GM12874 (cell line): ENCODE measurements at regions not wholly inside any gene's neighbourhood (a gene's known extent, or its start where the extent isn't known, plus 50 kb on each side); places are given as distances from the start of the nearest gene placed in this dataset.

Experiments used
- CTCF ChIP-seq: IDR thresholded peaks from 2 replicates; pipeline ENCODE4 v1.5.1; 2011; ENCODE audit warnings: low read depth, mild to moderate bottlenecking, control low read depth, low read length, moderate library complexity; ENCODE audit not compliant: insufficient read depth

- no peak for TF ChIP-seq CTCF
These were observed 117.9 kb upstream of the NETO1 start for GRCh38 chr18:72985686-72986085.

GRCh38 chr18:72984290-72984689 lies 116.5 kb upstream of the NETO1 start:
- no peak for TF ChIP-seq CTCF

- no peak for TF ChIP-seq CTCF
These were observed 106.1 kb upstream of the NETO1 start for GRCh38 chr18:72973841-72974240.

- no peak for TF ChIP-seq CTCF
These were observed 97.8 kb upstream of the NETO1 start for GRCh38 chr18:72965616-72966015.

GRCh38 chr18:72948439-72948838 lies 80.7 kb upstream of the NETO1 start:
- TF ChIP-seq CTCF: no peak

GRCh38 chr18:72942766-72943165 lies 75.0 kb upstream of the NETO1 start:
- no peak for TF ChIP-seq CTCF

- no peak for TF ChIP-seq CTCF
These were observed 73.2 kb upstream of the NETO1 start for GRCh38 chr18:72940986-72941385.

GRCh38 chr18:72940509-72940908 lies 72.7 kb upstream of the NETO1 start:
- TF ChIP-seq CTCF: no peak
